OCI-LY3 (cell line): ENCODE measurements at regions not wholly inside any gene's neighbourhood (a gene's known extent, or its start where the extent isn't known, plus 50 kb on each side); places are given as distances from the start of the nearest gene placed in this dataset.

Experiments
- CTCF ChIP-seq: fragments of 200-600, 300-600 bp; sonication (generic); IDR thresholded peaks from 2 replicates; pipeline ENCODE4 v1.5.1; 2014; ENCODE audit warnings: antibody characterized with exemption, low read length, low read depth
- EZH2phosphoT487 ChIP-seq: fragments of 200-600 bp; shearing (Covaris generic); IDR thresholded peaks from 2 replicates; pipeline ENCODE4 v1.6.1; 2018; ENCODE audit warnings: antibody characterized with exemption, mixed run types, low read depth

DNA sequence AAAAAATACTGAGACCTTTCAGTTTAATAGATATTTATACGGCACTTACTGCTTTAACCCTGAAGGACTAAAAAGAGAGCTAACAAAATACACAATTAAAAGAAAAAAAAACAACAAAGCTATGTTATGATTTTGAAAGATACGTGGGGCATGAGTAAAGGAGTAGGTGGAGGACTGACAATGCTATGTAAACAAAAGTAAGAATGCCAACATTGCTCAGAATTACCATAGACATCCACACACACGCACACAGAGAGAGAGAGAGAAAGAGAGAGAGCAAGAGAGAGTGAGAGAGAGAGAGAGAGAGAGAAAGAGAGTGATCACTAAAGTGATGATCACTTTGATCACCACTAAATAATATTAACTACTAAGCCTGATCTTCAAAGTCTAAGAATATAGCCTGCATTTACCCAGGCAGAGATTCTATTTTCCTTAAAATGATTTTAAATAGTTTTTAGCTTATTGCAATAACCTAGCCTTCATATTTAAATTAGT is 313.9 kb upstream of the SPANXN4 start:
- TF ChIP-seq CTCF (no peak), EZH2phosphoT487 (no peak)
